ENCODE measurements at regions not wholly inside any gene's neighbourhood (a gene's known extent, or its start where the extent isn't known, plus 50 kb on each side); places are given as distances from the start of the nearest gene placed in this dataset.
"Not testable (repeated sequence)": the region's sequence is repeated elsewhere in the genome, so short reads cannot be mapped to it uniquely, and the experiment has no call there.

DNA sequence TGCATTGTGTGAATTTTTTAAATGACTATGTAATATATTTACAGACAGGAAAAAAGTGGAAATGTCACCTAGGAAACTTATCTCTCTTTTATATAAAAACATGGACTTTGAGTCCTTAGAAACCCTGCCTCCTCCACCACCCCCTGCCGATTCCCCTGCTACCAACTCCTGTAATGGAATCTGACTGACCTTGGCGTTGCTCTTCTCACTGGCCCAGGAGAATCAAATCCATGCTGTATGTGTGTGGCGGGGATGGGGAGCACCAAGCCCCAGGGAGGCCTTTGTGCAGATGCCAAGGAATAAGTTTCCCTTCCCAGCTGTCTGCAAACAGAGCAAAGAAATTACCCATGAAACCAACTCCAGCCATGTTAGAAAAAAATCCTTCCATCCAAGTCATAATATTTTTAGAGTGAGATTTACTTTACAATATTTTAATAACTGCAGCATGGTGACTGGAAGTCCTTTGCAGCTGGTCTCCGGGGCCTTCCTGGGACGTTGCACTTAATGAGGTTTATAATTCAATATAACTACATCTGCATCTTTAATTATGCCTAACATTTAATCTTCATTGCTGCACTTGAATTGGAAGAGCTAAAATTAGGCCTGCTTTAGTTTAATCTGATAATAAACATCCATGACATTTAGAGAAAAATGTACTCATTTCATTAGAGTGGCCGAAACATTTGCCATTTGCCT lies 111.4 kb upstream of the CACUL1 start:
- intact Hi-C loops (cut with DNase I), result no loop called here
- no peak for DNase-seq (ENCODE audit: low spot score)

DNA sequence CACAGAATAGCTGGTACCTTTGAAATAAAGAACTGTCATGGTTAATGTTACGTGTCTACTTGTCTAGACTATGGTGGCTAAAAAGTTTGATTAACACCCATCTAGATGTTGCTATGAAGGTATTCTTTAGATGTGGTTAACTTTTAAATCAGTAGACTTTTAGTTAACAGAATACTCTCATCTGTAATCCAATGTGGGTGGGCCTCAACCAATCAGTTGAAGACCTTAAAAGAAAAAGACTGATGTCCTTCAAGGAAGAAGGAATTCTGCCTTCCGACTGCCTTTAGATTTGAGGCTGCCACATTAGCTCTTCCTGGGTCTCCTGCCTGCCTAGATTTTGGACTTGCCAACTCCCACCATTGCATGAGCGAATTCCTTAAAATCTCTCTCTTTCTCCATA lies 113.0 kb upstream of the CACUL1 start:
- DNase-seq (ENCODE audit: low spot score), result no peak
- intact Hi-C loops (cut with DNase I), result no loop called here

- no peak for DNase-seq (ENCODE audit: low spot score)
- intact Hi-C loops (cut with DNase I), result no loop called here
Observed at GRCh38 chr10:118868589-118868988, 113.8 kb upstream of the CACUL1 start.

GRCh38 chr10:118870467-118871243 lies 115.9 kb upstream of the CACUL1 start:
- no peak for DNase-seq (ENCODE audit: low spot score)
- intact Hi-C loops (cut with DNase I), result loop anchor here (5.0 kb wide), 1 partner anchor 42 kb away; no protein-coding TSS in a partner anchor

- intact Hi-C loops (cut with DNase I), result loop anchor here (5.0 kb wide), 1 partner anchor 41 kb away; no protein-coding TSS in a partner anchor
Observed at GRCh38 chr10:118871244-118871865, 116.6 kb upstream of the CACUL1 start.

DNA sequence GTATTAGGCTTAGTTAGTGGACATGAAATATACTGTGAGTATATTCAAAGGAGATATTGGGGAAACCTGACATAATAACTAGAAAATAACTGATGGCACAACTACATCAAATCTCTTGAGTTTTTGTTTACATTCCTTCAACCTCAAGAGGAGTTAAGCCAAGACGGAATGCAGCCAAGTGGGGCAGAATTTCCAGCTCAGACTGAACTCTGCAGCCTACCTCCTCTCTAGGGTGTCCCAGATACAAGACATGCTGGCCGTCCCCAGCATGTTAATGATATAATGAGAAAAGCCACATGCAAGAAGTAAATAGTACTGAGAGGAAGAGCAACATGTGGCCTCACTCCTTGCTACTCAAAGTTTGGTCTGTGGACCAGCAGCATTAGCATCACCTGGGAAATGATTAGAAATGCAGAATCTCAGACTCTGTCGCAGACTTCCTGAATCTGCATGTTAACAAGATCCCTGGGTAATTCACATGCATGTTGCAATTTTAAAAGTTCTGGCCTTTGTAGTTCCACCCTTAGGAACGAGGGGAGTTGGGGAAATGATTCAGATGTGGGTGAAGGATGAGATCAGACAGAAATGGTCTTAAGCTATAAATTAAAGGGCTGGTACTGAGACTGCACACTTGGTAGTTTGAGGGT lies 118.4 kb upstream of the CACUL1 start:
- no peak for DNase-seq (ENCODE audit: low spot score)
- intact Hi-C loops (cut with DNase I), result loop anchor here (5.0 kb wide), 1 partner anchor 39 kb away; no protein-coding TSS in a partner anchor

More at GRCh38 chr10:118871244-118871865, 116.6 kb upstream of the CACUL1 start:
- DNase-seq (ENCODE audit: low spot score), result no peak

GRCh38 chr10:118873738-118874105 lies 119.0 kb upstream of the CACUL1 start:
- intact Hi-C loops (cut with DNase I), result loop anchor here (5.0 kb wide), 1 partner anchor 39 kb away; no protein-coding TSS in a partner anchor
- no peak for DNase-seq (ENCODE audit: low spot score)

DNA sequence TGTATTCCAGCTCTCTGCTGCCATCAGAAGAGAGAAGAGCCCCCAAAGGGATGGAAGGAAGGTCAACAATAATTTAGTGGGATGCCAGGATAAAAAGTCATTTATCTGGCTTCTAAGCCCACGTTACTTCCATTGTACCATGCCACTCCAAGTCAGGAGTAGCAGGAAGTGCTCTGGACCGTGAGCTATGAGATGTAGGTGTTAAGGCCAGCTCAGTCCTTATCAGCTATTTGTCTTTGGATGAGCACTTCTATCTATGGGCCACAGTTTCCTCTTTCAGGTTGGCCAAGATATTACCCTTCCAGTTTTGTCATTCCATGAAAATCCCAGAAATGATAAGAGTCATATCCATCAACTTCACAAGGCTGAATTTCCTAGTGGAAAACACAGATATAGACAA lies 119.4 kb upstream of the CACUL1 start:
- intact Hi-C loops (cut with DNase I), result loop anchor here (5.0 kb wide), 1 partner anchor 38 kb away; no protein-coding TSS in a partner anchor
- DNase-seq (ENCODE audit: low spot score), result no peak

GRCh38 chr10:118875087-118875486 lies 120.3 kb upstream of the CACUL1 start:
- intact Hi-C loops (cut with DNase I), result no loop called here
- no peak for DNase-seq (ENCODE audit: low spot score)

DNA sequence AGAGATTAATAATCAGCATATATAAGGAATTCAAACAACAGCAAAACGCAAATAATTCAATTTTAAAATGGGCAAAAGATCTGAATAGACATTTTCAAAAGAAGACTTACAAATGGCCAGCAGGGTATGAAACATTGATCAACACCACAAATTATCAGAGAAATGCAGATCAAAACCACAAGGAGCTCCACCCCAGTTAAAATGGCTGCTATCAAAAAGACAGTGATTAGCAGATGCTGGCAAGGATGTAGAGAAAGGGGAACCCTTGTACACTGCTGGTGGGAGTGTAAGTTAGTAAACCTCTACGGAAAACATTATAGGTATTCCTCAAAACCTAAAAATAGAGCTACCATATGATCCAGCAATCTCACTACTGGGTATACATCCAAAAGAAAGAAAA lies 128.0 kb upstream of the CACUL1 start:
- DNase-seq (ENCODE audit: low spot score), result no peak
- intact Hi-C loops (cut with DNase I), result no loop called here

- no peak for DNase-seq (ENCODE audit: low spot score)
- intact Hi-C loops (cut with DNase I), result no loop called here
Observed at GRCh38 chr10:118892255-118892654, 137.3 kb upstream of the NANOS1 start.

GRCh38 chr10:118894891-118895290 lies 134.6 kb upstream of the NANOS1 start:
- DNase-seq (ENCODE audit: low spot score); intact Hi-C loops (cut with DNase I): not testable (repeated sequence)

GRCh38 chr10:118900617-118901016 lies 128.9 kb upstream of the NANOS1 start:
- DNase-seq (ENCODE audit: low spot score), result no peak
- intact Hi-C loops (cut with DNase I), result no loop called here

DNA sequence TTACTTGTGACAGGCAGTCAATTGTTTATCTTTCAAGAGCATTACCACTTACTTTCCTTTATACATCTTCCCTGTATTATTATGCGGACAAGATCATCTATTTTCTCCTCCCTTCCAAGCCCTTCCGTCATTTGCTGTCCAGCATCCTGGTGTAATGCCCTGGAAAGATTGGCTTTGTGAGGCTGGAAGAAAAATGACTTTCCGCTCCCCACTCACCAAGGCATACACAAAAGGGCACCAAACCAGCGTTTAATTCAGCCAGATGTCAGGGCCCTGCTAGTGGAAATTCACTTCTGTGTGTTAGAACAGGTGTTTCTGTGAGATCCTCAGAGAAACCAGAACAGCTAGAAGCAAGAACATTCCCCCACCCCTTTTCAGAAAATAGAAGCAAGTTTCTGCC lies 128.1 kb upstream of the NANOS1 start:
- DNase-seq (ENCODE audit: low spot score), result no peak
- intact Hi-C loops (cut with DNase I), result no loop called here

DNA sequence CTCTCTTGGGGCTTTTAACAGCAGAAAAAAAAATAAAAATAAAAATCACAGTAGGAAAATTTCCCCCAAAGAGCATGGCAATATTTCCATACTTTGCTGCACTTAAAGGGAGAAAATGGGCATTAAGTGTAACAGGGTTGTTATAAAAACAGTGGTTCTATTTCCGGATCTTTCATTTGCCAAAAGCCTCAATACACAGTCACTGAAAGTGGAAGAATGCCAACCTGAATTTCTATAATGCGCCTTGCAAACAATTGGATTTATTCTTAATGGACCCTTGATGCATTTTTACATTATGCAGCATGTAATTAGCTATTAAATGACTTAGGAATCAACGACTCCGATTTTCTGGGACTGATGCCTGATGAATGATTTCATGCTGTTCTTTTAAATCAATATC lies 127.6 kb upstream of the NANOS1 start:
- intact Hi-C loops (cut with DNase I), result no loop called here
- DNase-seq (ENCODE audit: low spot score), result no peak

DNA sequence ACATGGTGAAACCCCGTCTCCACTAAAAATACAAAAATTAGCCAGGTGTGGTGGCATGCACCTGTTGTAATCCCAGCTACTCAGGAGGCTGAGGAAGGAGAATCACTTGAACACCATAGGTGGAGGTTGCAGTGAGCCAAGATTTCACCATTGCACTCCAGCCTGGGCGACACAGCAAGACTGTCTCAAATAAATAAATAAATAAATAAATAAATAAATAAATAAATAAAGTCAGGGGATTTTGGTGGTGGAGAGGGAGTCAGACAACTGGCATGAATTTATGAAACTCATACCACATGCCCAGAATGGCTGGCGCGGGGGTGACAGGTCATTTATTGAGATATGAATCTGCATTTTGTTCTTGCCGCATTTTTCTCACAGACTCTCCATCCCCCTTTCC lies 126.9 kb upstream of the NANOS1 start:
- intact Hi-C loops (cut with DNase I); DNase-seq (ENCODE audit: low spot score): not testable (repeated sequence)

GRCh38 chr10:118903251-118903650 lies 126.3 kb upstream of the NANOS1 start:
- intact Hi-C loops (cut with DNase I), result no loop called here
- no peak for DNase-seq (ENCODE audit: low spot score)

DNA sequence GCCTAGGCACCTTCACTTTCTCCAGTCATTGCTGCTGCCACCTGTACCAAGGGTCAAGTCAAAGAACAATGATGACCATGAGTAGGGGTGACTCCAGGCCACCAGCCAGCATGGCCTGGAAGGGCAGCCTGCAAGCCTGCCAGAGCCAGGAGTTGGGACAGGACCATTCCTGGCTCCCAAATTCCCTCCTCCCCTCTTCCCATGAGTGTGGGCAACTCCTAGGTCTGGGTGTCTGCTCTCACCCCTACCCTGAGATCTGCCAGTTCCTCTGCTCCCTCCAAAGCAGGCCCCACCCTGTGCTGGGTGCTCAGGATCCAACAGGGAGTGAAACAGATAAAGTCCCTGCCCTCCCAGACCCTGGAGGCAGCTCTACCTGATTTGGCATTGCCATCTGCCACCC lies 125.8 kb upstream of the NANOS1 start:
- intact Hi-C loops (cut with DNase I), result no loop called here
- DNase-seq (ENCODE audit: low spot score), result no peak

DNA sequence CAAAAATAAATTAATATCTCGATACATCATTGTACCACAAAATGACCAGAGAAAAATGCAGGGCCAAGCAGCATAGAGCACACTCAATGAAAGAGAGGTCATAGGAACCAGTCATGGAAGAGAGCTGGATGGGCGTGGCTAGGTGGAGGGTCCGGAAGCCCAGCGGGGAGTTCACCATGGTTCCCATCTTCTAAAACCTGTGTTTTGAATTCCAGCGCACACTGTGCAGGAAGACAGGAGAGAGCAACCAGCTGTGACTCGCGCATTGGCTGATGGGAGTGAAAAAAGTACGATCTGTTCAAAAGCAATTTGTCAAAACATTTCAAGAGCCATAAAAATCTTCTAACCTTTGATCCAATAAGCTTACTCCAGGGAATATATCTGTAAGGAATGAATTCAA lies 125.2 kb upstream of the NANOS1 start:
- intact Hi-C loops (cut with DNase I), result no loop called here
- no peak for DNase-seq (ENCODE audit: low spot score)

DNA sequence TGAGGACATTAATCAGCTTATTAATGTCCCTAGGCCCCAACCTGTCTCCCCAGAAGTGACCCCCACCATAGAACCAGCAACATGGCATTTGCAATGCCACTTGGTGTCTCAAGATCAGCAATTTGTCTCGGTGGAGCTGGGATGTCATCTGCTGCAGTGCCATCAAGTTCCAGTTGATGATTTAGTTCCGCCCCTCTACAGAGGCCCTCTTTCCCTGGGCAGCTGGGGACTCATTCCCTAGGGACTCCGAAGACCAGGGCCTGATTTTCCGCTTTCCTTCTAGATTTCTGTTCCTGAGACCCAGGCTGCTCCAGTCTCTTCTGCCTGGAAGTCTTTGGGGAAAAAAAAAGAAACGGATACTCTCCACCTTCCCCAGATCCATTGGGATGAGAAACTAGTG lies 122.5 kb upstream of the NANOS1 start:
- intact Hi-C loops (cut with DNase I), result no loop called here
- DNase-seq (ENCODE audit: low spot score), result no peak

All from cardiac septum (tissue), 1 donor.